K562 (cell line): ENCODE measurements at regions not wholly inside any gene's neighbourhood (a gene's known extent, or its start where the extent isn't known, plus 50 kb on each side); places are given as distances from the start of the nearest gene placed in this dataset.

ENCODE experiments used
- BCOR ChIP-seq: fragments of 450-650 bp; IDR thresholded peaks from 2 replicates; pipeline ENCODE4 v1.6.1; 2016
- CBFA2T3 ChIP-seq: fragments of 450-650 bp; IDR thresholded peaks from 2 replicates; pipeline ENCODE4 v1.6.1; 2017
- EP300 ChIP-seq: IDR thresholded peaks from 2 replicates; pipeline ENCODE4 v1.6.1; 2012; ENCODE audit warnings: low read length, improper control_type of control experiment
- FOSL1 ChIP-seq: fragments of 200-800 bp; sonication (Bioruptor generic); conservative IDR thresholded peaks from 2 replicates; pipeline ENCODE4 v1.6.1; 2016; ENCODE audit warnings: missing genetic modification characterization, missing compliant biosample characterization
- GATA2 ChIP-seq: sonication (generic); formaldehyde crosslinking; IDR thresholded peaks from 2 replicates; pipeline ENCODE4 v1.4.0; 2020; ENCODE audit warnings: mild to moderate bottlenecking, missing genetic modification reagents
- GTF2F1 ChIP-seq: IDR thresholded peaks from 2 replicates; pipeline ENCODE4 v1.6.1; 2011; ENCODE audit warnings: low read depth, low read length, improper control_type of control experiment
- HDAC1 ChIP-seq, 2 experiments: fragments of 450-650 bp; IDR thresholded peaks; 2 replicates each; pipeline ENCODE4 v1.6.1; 2016 to 2017; ENCODE audit warnings: inconsistent platforms in 1 of 2, mild to moderate bottlenecking in 1 of 2, moderate library complexity in 1 of 2
- HDGF ChIP-seq: fragments of 450-650 bp; IDR thresholded peaks from 2 replicates; pipeline ENCODE4 v1.6.1; 2016
- IRF9 ChIP-seq: fragments of 450-650 bp; IDR thresholded peaks from 2 replicates; pipeline ENCODE4 v1.6.1; 2016; ENCODE audit warnings: missing biosample characterization, missing genetic modification characterization
- MTA1 ChIP-seq: fragments of 450-650 bp; IDR thresholded peaks from 2 replicates; pipeline ENCODE4 v1.6.1; 2017; ENCODE audit warnings: borderline replicate concordance
- NCOR1 ChIP-seq: fragments of 450-650 bp; IDR thresholded peaks from 2 replicates; pipeline ENCODE4 v1.6.1; 2016; ENCODE audit warnings: mild to moderate bottlenecking, moderate library complexity
- NR2C2 ChIP-seq, 2 experiments: fragments of 200-800 bp in 1 of 2; sonication (Bioruptor generic) in 1 of 2; sonication (generic) in 1 of 2; formaldehyde crosslinking in 1 of 2; IDR thresholded peaks; 2 replicates each; pipeline versions ENCODE4 v1.6.1 to v1.8.0; 2016 to 2022; ENCODE audit warnings: mild to moderate bottlenecking in 1 of 2, missing compliant biosample characterization in 1 of 2, missing genetic modification characterization in 1 of 2, missing genetic modification reagents in 1 of 2
- RBM25 ChIP-seq: fragments of 200-400 bp; formaldehyde crosslinking; IDR thresholded peaks from 2 replicates; pipeline ENCODE4 v1.6.1; 2018; ENCODE audit warnings: low read length, low read depth, moderate library complexity; ENCODE audit not compliant: severe bottlenecking
- SMARCA5 ChIP-seq: fragments of 450-650 bp; IDR thresholded peaks from 2 replicates; pipeline ENCODE4 v1.6.1; 2016
- ZNF639 ChIP-seq, 2 experiments: fragments of 200-800 bp in 1 of 2; sonication (Bioruptor generic) in 1 of 2; sonication (generic) in 1 of 2; formaldehyde crosslinking in 1 of 2; IDR thresholded peaks in 1 of 2; conservative IDR thresholded peaks in 1 of 2; 2 replicates each; pipeline versions ENCODE4 v1.5.0 to v1.6.1; 2016 to 2020; ENCODE audit warnings: missing compliant biosample characterization in 1 of 2, missing genetic modification characterization in 1 of 2, missing genetic modification reagents in 1 of 2

GRCh38 chr3:193851428-193851847 lies 258.4 kb downstream of the OPA1 start (continued):
- peak; percentile 87 for TF ChIP-seq BCOR
- TF ChIP-seq IRF9 (tag), result 0 out of 2 replicates have a peak, but pooled peaks have one; percentile 10
- peak; percentile 23; the same call in 1 of the 2 replicates for TF ChIP-seq NCOR1
- 0 out of 2 replicates have a peak, but pooled peaks have one; percentile 41 for TF ChIP-seq HDGF
- TF ChIP-seq CBFA2T3, result peak; percentile 61
- TF ChIP-seq GTF2F1, result no peak
- peak; percentile 48; the same call in 1 of the 2 replicates for TF ChIP-seq SMARCA5
- TF ChIP-seq GATA2 (CRISPR knock-in tag), result peak; percentile 57; the same call in 1 of the 2 replicates
- peak; percentile 40; the same call in 1 of the 2 replicates for TF ChIP-seq MTA1
- 0 out of 4 replicates have a peak, but pooled peaks of 1 of the 2 experiments have one; percentile 36 for TF ChIP-seq ZNF639 (CRISPR knock-in tag; conservative IDR thresholded peaks at IDR 0.05 in 1 of 2, IDR thresholded peaks at IDR 0.05 in 1 of 2)
- TF ChIP-seq NR2C2 (CRISPR knock-in tag; IDR thresholded peaks at IDR 0.05), result no peak
- 0 out of 2 replicates have a peak, but pooled peaks have one; percentile 10 for TF ChIP-seq NR2C2 (tag; IDR thresholded peaks at IDR 0.05)
- peak; percentile 65 for TF ChIP-seq EP300
- peak; percentile 74 for TF ChIP-seq RBM25
- no peak for TF ChIP-seq FOSL1 (tag)
- 0 out of 4 replicates have a peak, but pooled peaks of 1 of the 2 experiments have one; percentile 31 for TF ChIP-seq HDAC1 (IDR thresholded peaks at IDR 0.05)
